Ishikawa (cell line): ENCODE measurements at regions not wholly inside any gene's neighbourhood (a gene's known extent, or its start where the extent isn't known, plus 50 kb on each side); places are given as distances from the start of the nearest gene placed in this dataset.

ENCODE experiments used
- CEBPB ChIP-seq: IDR thresholded peaks from 2 replicates; pipeline ENCODE4 v1.6.1; 2012
- CREB1 ChIP-seq: IDR thresholded peaks from 2 replicates; pipeline ENCODE4 v1.6.1; 2012; ENCODE audit warnings: low read depth
- EGR1 ChIP-seq: IDR thresholded peaks from 2 replicates; pipeline ENCODE4 v1.6.1; 2012
- EP300 ChIP-seq: IDR thresholded peaks from 2 replicates; pipeline ENCODE4 v1.6.1; 2012; ENCODE audit warnings: borderline replicate concordance
- NFIC ChIP-seq: IDR thresholded peaks from 2 replicates; pipeline ENCODE4 v1.6.1; 2012
- RAD21 ChIP-seq: IDR thresholded peaks from 2 replicates; pipeline ENCODE4 v1.6.1; 2012; ENCODE audit warnings: low read depth
- TCF12 ChIP-seq: IDR thresholded peaks from 2 replicates; pipeline ENCODE4 v1.6.1; 2012; ENCODE audit warnings: low read depth
- TF ChIP-seq, protein P1 (sequence below): IDR thresholded peaks from 2 replicates; pipeline ENCODE4 v1.6.1; 2012
- TF ChIP-seq, protein P2 (sequence below): IDR thresholded peaks from 2 replicates; pipeline ENCODE4 v1.6.1; 2012
- TF ChIP-seq, protein P3 (sequence below): IDR thresholded peaks from 2 replicates; pipeline ENCODE4 v1.6.1; 2012; ENCODE audit warnings: low read depth, mild to moderate bottlenecking

DNA sequence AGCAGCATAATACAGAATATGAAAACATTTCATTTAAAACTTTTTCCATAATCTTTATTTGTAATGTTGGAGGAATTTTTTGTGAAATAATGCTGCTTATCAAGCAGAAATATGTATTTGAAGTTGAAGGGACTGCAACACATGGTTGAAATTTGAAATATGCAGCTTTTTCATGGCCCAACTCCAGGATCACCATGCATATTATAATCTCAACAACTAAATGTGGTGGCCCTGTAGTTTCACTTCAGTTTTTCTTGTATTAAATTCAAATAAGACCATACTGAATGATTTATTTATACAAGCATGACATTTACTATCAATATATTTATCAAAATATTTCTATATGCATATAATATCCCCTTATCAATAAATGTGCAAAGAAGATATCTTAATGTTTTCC is 157.7 kb upstream of the LHX8 start:
- TF ChIP-seq, protein P1, sequence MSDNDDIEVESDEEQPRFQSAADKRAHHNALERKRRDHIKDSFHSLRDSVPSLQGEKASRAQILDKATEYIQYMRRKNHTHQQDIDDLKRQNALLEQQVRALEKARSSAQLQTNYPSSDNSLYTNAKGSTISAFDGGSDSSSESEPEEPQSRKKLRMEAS = no peak
- TF ChIP-seq, protein P2, sequence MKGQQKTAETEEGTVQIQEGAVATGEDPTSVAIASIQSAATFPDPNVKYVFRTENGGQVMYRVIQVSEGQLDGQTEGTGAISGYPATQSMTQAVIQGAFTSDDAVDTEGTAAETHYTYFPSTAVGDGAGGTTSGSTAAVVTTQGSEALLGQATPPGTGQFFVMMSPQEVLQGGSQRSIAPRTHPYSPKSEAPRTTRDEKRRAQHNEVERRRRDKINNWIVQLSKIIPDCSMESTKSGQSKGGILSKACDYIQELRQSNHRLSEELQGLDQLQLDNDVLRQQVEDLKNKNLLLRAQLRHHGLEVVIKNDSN = no peak
- TF ChIP-seq CREB1 (no peak), RAD21 (no peak), NFIC (no peak), TCF12 (no peak), CEBPB (no peak), EGR1 (no peak), EP300 (no peak)
- TF ChIP-seq, protein P3, sequence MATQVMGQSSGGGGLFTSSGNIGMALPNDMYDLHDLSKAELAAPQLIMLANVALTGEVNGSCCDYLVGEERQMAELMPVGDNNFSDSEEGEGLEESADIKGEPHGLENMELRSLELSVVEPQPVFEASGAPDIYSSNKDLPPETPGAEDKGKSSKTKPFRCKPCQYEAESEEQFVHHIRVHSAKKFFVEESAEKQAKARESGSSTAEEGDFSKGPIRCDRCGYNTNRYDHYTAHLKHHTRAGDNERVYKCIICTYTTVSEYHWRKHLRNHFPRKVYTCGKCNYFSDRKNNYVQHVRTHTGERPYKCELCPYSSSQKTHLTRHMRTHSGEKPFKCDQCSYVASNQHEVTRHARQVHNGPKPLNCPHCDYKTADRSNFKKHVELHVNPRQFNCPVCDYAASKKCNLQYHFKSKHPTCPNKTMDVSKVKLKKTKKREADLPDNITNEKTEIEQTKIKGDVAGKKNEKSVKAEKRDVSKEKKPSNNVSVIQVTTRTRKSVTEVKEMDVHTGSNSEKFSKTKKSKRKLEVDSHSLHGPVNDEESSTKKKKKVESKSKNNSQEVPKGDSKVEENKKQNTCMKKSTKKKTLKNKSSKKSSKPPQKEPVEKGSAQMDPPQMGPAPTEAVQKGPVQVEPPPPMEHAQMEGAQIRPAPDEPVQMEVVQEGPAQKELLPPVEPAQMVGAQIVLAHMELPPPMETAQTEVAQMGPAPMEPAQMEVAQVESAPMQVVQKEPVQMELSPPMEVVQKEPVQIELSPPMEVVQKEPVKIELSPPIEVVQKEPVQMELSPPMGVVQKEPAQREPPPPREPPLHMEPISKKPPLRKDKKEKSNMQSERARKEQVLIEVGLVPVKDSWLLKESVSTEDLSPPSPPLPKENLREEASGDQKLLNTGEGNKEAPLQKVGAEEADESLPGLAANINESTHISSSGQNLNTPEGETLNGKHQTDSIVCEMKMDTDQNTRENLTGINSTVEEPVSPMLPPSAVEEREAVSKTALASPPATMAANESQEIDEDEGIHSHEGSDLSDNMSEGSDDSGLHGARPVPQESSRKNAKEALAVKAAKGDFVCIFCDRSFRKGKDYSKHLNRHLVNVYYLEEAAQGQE = no peak
